ENCODE measurements at regions not wholly inside any gene's neighbourhood (a gene's known extent, or its start where the extent isn't known, plus 50 kb on each side); places are given as distances from the start of the nearest gene placed in this dataset.

- Histone ChIP-seq H3K36me3 (no peaks in the 10 kb centered on the region), H3K27ac (no peak overlapping the region), H3K4me3 (no peak overlapping the region), H3K9me3 (no peaks in the 10 kb centered on the region), H3K4me1 (no peaks in the 10 kb centered on the region), H3K27me3 (no peaks in the 10 kb centered on the region)
- intact Hi-C loops (cut with DNase I), result no loop called here
- no peak for DNase-seq (ENCODE audit: extremely low spot score in 2 of 2)
- no peak for TF ChIP-seq CTCF (IDR thresholded peaks at IDR 0.05)
- TF ChIP-seq POLR2AphosphoS5 (IDR thresholded peaks at IDR 0.05; ENCODE audit: insufficient read depth in 1 of 2, low read depth in 1 of 2), result no peak
- TF ChIP-seq POLR2A (IDR thresholded peaks at IDR 0.05), result no peak
Observed at GRCh38 chr20:39668038-39668437, 705.9 kb downstream of the DHX35 start.

- intact Hi-C loops (cut with DNase I), result no loop called here
- H3K4me3 ChIP-seq, result no peak overlapping the region
- H3K27me3 ChIP-seq, result no peaks in the 10 kb centered on the region
- no peaks in the 10 kb centered on the region for H3K9me3 ChIP-seq
- H3K27ac ChIP-seq, result no peak overlapping the region
- no peak for TF ChIP-seq CTCF (IDR thresholded peaks at IDR 0.05)
- TF ChIP-seq POLR2A (IDR thresholded peaks at IDR 0.05), result no peak
- no peak for TF ChIP-seq POLR2AphosphoS5 (IDR thresholded peaks at IDR 0.05; ENCODE audit: insufficient read depth in 1 of 2, low read depth in 1 of 2)
- no peaks in the 10 kb centered on the region for H3K36me3 ChIP-seq
- peak in 1 of 2 donors; percentile 16 for DNase-seq (ENCODE audit: extremely low spot score in 2 of 2)
- H3K4me1 ChIP-seq, result no peaks in the 10 kb centered on the region
Observed at GRCh38 chr20:39661833-39662232, 699.7 kb downstream of the DHX35 start.

- Histone ChIP-seq H3K27ac (no peak overlapping the region), H3K9me3 (no peaks in the 10 kb centered on the region), H3K4me3 (no peak overlapping the region), H3K27me3 (no peaks in the 10 kb centered on the region), H3K36me3 (no peaks in the 10 kb centered on the region), H3K4me1 (no peaks in the 10 kb centered on the region)
- TF ChIP-seq POLR2AphosphoS5 (IDR thresholded peaks at IDR 0.05; ENCODE audit: insufficient read depth in 1 of 2, low read depth in 1 of 2) (no peak), CTCF (IDR thresholded peaks at IDR 0.05) (no peak), POLR2A (IDR thresholded peaks at IDR 0.05) (no peak)
- intact Hi-C loops (cut with DNase I), result no loop called here
- peak in 1 of 2 donors; percentile 47 for DNase-seq (ENCODE audit: extremely low spot score in 2 of 2)
Observed at GRCh38 chr20:39660965-39661364, 698.8 kb downstream of the DHX35 start.

GRCh38 chr20:39660226-39660625 is 698.1 kb downstream of the DHX35 start:
- Histone ChIP-seq H3K9me3 (no peaks in the 10 kb centered on the region), H3K27ac (no peak overlapping the region), H3K36me3 (no peaks in the 10 kb centered on the region), H3K4me3 (no peak overlapping the region), H3K4me1 (no peaks in the 10 kb centered on the region), H3K27me3 (no peaks in the 10 kb centered on the region)
- intact Hi-C loops (cut with DNase I), result no loop called here
- DNase-seq (ENCODE audit: extremely low spot score in 2 of 2), result peak in 1 of 2 donors; percentile 2
- TF ChIP-seq POLR2AphosphoS5 (IDR thresholded peaks at IDR 0.05; ENCODE audit: insufficient read depth in 1 of 2, low read depth in 1 of 2) (no peak), CTCF (IDR thresholded peaks at IDR 0.05) (no peak), POLR2A (IDR thresholded peaks at IDR 0.05) (no peak)

GRCh38 chr20:39658662-39659409 is 696.7 kb downstream of the DHX35 start:
- no peaks in the 10 kb centered on the region for H3K36me3 ChIP-seq
- intact Hi-C loops (cut with DNase I), result no loop called here
- H3K4me1 ChIP-seq, result no peaks in the 10 kb centered on the region
- H3K4me3 ChIP-seq, result no peak overlapping the region
- no peak overlapping the region for H3K27ac ChIP-seq
- DNase-seq (ENCODE audit: extremely low spot score in 2 of 2), result no peak
- no peaks in the 10 kb centered on the region for H3K9me3 ChIP-seq
- H3K27me3 ChIP-seq, result no peaks in the 10 kb centered on the region
- no peak for TF ChIP-seq CTCF (IDR thresholded peaks at IDR 0.05)
